HCT116 (cell line): ENCODE measurements at regions not wholly inside any gene's neighbourhood (a gene's known extent, or its start where the extent isn't known, plus 50 kb on each side); places are given as distances from the start of the nearest gene placed in this dataset.

Experiments
- CBX3 ChIP-seq: IDR thresholded peaks from 2 replicates; pipeline ENCODE4 v1.6.1; 2012; ENCODE audit warnings: low read depth
- EGR1 ChIP-seq: IDR thresholded peaks from 2 replicates; pipeline ENCODE4 v1.6.1; 2012; ENCODE audit warnings: low read depth
- EZH2phosphoT487 ChIP-seq: fragments of 200-600 bp; IDR thresholded peaks from 2 replicates; pipeline ENCODE4 v1.6.1; 2018; ENCODE audit warnings: antibody characterized with exemption, borderline replicate concordance
- POLR2A ChIP-seq: IDR thresholded peaks from 2 replicates; pipeline ENCODE4 v1.7.0; 2011; ENCODE audit warnings: borderline replicate concordance; ENCODE audit not compliant: insufficient read depth, insufficient read length; ENCODE audit errors: extremely low read depth
- RAD21 ChIP-seq: IDR thresholded peaks from 2 replicates; pipeline ENCODE4 v1.6.1; 2012; ENCODE audit warnings: low read depth, mild to moderate bottlenecking
- SRF ChIP-seq: IDR thresholded peaks from 2 replicates; pipeline ENCODE4 v1.6.1; 2012; ENCODE audit warnings: low read depth
- YY1 ChIP-seq: IDR thresholded peaks from 2 replicates; pipeline ENCODE4 v1.6.1; 2011; ENCODE audit warnings: low read length, low read depth, moderate library complexity, mild to moderate bottlenecking; ENCODE audit not compliant: insufficient replicate concordance; ENCODE audit errors: extremely low read depth
- ZNF274 ChIP-seq: fragments of 200-500 bp; sonication (Bioruptor generic); IDR thresholded peaks from 2 replicates; pipeline ENCODE4 v1.6.1; 2014; ENCODE audit warnings: mild to moderate bottlenecking, low read depth, low read length, inconsistent platforms
- TF ChIP-seq, protein P1 (sequence below), 3 experiments: fragments of 200-600 bp in 1 of 3; sonication (generic) in 1 of 3; IDR thresholded peaks in 2 of 3; conservative IDR thresholded peaks in 1 of 3; 2 replicates each; pipeline ENCODE4 v1.5.1; 2012 to 2017; ENCODE audit warnings: low read depth in 2 of 3, low read length in 2 of 3, antibody characterized with exemption in 1 of 3, borderline replicate concordance in 1 of 3, control low read depth in 1 of 3, mild to moderate bottlenecking in 1 of 3, mixed read lengths in 1 of 3, mixed run types in 1 of 3, moderate library complexity in 1 of 3; ENCODE audit not compliant: insufficient read depth in 1 of 3
- TF ChIP-seq, protein P2 (sequence below): IDR thresholded peaks from 2 replicates; pipeline ENCODE4 v1.6.1; 2012
- TF ChIP-seq, protein P3 (sequence below): IDR thresholded peaks from 2 replicates; pipeline ENCODE4 v1.6.1; 2012; ENCODE audit warnings: low read depth

- TF ChIP-seq EGR1 (no peak), SRF (no peak), RAD21 (no peak), EZH2phosphoT487 (no peak), POLR2A (no peak), CBX3 (no peak), ZNF274 (no peak), YY1 (no peak)
- TF ChIP-seq, protein P1, sequence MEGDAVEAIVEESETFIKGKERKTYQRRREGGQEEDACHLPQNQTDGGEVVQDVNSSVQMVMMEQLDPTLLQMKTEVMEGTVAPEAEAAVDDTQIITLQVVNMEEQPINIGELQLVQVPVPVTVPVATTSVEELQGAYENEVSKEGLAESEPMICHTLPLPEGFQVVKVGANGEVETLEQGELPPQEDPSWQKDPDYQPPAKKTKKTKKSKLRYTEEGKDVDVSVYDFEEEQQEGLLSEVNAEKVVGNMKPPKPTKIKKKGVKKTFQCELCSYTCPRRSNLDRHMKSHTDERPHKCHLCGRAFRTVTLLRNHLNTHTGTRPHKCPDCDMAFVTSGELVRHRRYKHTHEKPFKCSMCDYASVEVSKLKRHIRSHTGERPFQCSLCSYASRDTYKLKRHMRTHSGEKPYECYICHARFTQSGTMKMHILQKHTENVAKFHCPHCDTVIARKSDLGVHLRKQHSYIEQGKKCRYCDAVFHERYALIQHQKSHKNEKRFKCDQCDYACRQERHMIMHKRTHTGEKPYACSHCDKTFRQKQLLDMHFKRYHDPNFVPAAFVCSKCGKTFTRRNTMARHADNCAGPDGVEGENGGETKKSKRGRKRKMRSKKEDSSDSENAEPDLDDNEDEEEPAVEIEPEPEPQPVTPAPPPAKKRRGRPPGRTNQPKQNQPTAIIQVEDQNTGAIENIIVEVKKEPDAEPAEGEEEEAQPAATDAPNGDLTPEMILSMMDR (IDR thresholded peaks at IDR 0.05 in 2 of 3, conservative IDR thresholded peaks at IDR 0.05 in 1 of 3; ENCODE audit: borderline replicate concordance in 1 of 3, insufficient read depth in 1 of 3, low read depth in 2 of 3, low read length in 2 of 3), result no peak
- TF ChIP-seq, protein P2, sequence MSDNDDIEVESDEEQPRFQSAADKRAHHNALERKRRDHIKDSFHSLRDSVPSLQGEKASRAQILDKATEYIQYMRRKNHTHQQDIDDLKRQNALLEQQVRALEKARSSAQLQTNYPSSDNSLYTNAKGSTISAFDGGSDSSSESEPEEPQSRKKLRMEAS, result no peak
- TF ChIP-seq, protein P3, sequence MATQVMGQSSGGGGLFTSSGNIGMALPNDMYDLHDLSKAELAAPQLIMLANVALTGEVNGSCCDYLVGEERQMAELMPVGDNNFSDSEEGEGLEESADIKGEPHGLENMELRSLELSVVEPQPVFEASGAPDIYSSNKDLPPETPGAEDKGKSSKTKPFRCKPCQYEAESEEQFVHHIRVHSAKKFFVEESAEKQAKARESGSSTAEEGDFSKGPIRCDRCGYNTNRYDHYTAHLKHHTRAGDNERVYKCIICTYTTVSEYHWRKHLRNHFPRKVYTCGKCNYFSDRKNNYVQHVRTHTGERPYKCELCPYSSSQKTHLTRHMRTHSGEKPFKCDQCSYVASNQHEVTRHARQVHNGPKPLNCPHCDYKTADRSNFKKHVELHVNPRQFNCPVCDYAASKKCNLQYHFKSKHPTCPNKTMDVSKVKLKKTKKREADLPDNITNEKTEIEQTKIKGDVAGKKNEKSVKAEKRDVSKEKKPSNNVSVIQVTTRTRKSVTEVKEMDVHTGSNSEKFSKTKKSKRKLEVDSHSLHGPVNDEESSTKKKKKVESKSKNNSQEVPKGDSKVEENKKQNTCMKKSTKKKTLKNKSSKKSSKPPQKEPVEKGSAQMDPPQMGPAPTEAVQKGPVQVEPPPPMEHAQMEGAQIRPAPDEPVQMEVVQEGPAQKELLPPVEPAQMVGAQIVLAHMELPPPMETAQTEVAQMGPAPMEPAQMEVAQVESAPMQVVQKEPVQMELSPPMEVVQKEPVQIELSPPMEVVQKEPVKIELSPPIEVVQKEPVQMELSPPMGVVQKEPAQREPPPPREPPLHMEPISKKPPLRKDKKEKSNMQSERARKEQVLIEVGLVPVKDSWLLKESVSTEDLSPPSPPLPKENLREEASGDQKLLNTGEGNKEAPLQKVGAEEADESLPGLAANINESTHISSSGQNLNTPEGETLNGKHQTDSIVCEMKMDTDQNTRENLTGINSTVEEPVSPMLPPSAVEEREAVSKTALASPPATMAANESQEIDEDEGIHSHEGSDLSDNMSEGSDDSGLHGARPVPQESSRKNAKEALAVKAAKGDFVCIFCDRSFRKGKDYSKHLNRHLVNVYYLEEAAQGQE, result no peak
Measured at GRCh38 chr13:59374691-59375090, 789.0 kb downstream of the DIAPH3 start.
